K562 (cell line): ENCODE measurements at regions not wholly inside any gene's neighbourhood (a gene's known extent, or its start where the extent isn't known, plus 50 kb on each side); places are given as distances from the start of the nearest gene placed in this dataset.

ENCODE experiments used
- ATAC-seq: fragments of 200-7000 bp; cut with Tn5 transposase; 3 replicates; pipeline ENCODE4 v1.9.1; 2020; ENCODE audit warnings: moderate library complexity
- BruUV-seq: library from RNA; stranded (reverse); fragments of 400-500 nt; replicated peaks from 2 replicates; lab custom pipeline; 2021; lab: Mats Ljungman, UMichigan
- CTCF ChIA-PET: fragments of 300-600 bp; formaldehyde crosslinking; extraction: SDS; loops from one replicate; lab custom pipeline; 2021; ENCODE audit warnings: low intra/inter-chr PET ratio; lab: Yijun Ruan, JAX
- POLR2A ChIA-PET: fragments of 300-600, 350-650 bp; sonication (Branson Sonifier 250); formaldehyde crosslinking; extraction: SDS; loops from one replicate; lab custom pipeline; 2021; ENCODE audit warnings: antibody characterized with exemption, inconsistent platforms; lab: Yijun Ruan, JAX
- DNase-seq, 4 experiments: peaks; one replicate each; pipeline versions ENCODE4 v3.0.0 to v3.0.0-alpha.2; 2011 to 2018; ENCODE audit warnings: low spot score in 3 of 4, mixed read lengths in 3 of 4; ENCODE audit errors: extremely low read depth in 1 of 4
- FAIRE-seq: peaks from 2 replicates; lab custom pipeline; 2011; peaks lifted over from hg19 to GRCh38; lab: Jason Lieb, UNC
- H2AFZ ChIP-seq: 2 replicates; pipeline ENCODE4 v1.6.0; 2011; ENCODE audit warnings: low read depth, low read length, control low read depth, inconsistent platforms
- H3K27ac ChIP-seq: fragments of 200-600 bp; 3 replicates; pipeline ENCODE4 v1.8.0; 2011; ENCODE audit warnings: low read depth, mild to moderate bottlenecking, control low read depth, inconsistent platforms, low read length, moderate library complexity, mixed read lengths; ENCODE audit errors: extremely low read depth
- H3K27me3 ChIP-seq, 2 experiments: fragments of 300-600 bp in 1 of 2; 2 replicates in 1 of 2; 3 replicates in 1 of 2; pipeline versions ENCODE4 v1.6.0 to v1.8.0; 2011; ENCODE audit warnings: inconsistent platforms in 2 of 2, low read length in 2 of 2, mild to moderate bottlenecking in 1 of 2, mixed read lengths in 1 of 2, moderate library complexity in 1 of 2; ENCODE audit not compliant: control insufficient read depth in 2 of 2, insufficient read depth in 2 of 2
- H3K36me3 ChIP-seq: fragments of 300-600 bp; 3 replicates; pipeline ENCODE4 v1.8.0; 2011; ENCODE audit warnings: mild to moderate bottlenecking, low read length, inconsistent platforms; ENCODE audit not compliant: control insufficient read depth, insufficient read depth
- H3K4me1 ChIP-seq, 2 experiments: fragments of 200-600 bp in 1 of 2; replicated peaks in 1 of 2; 2 replicates in 1 of 2; 3 replicates in 1 of 2; pipeline versions ENCODE4 v1.5.1 to v1.8.0; 2011; ENCODE audit warnings: inconsistent platforms in 2 of 2, low read length in 2 of 2, mild to moderate bottlenecking in 1 of 2, mixed read lengths in 1 of 2, moderate library complexity in 1 of 2; ENCODE audit not compliant: control insufficient read depth in 2 of 2, insufficient read depth in 2 of 2
- H3K4me2 ChIP-seq: 2 replicates; pipeline ENCODE4 v1.6.1; 2011; ENCODE audit warnings: low read length, control low read depth, inconsistent platforms, mixed read lengths; ENCODE audit not compliant: insufficient read depth
- H3K4me3 ChIP-seq: fragments of 200-600 bp; sonication (generic), shearing (Covaris generic); 2 replicates; pipeline ENCODE4 v1.5.1; 2016; ENCODE audit warnings: control low read depth, inconsistent platforms
- H3K79me2 ChIP-seq: fragments of 200-600 bp; 3 replicates; pipeline ENCODE4 v1.8.0; 2011; ENCODE audit warnings: low read length, inconsistent platforms; ENCODE audit not compliant: control insufficient read depth, insufficient read depth
- H3K9ac ChIP-seq, 2 experiments: 2 replicates each; pipeline versions ENCODE4 v1.6.0 to v1.6.1; 2011; ENCODE audit warnings: low read depth in 2 of 2, low read length in 2 of 2, control low read depth in 1 of 2, inconsistent platforms in 1 of 2, mild to moderate bottlenecking in 1 of 2, mixed read lengths in 1 of 2; ENCODE audit not compliant: insufficient read depth in 1 of 2
- H3K9me1 ChIP-seq: one replicate; pipeline ENCODE4 v1.6.0; 2011; ENCODE audit warnings: inconsistent platforms, mild to moderate bottlenecking, low read length, moderate library complexity; ENCODE audit not compliant: control insufficient read depth, insufficient read depth
- H3K9me3 ChIP-seq: replicated peaks from 2 replicates; pipeline ENCODE4 v1.5.1; 2011; ENCODE audit warnings: low read depth, low read length, inconsistent platforms; ENCODE audit not compliant: control insufficient read depth, insufficient read depth
- H4K20me1 ChIP-seq: replicated peaks from 2 replicates; pipeline ENCODE4 v1.6.1; 2011; ENCODE audit warnings: low read length, inconsistent platforms, mixed read lengths; ENCODE audit not compliant: control insufficient read depth, insufficient read depth
- ARID1B ChIP-seq: fragments of 450-650 bp; IDR thresholded peaks from 2 replicates; pipeline ENCODE4 v1.6.1; 2016; ENCODE audit warnings: antibody characterized with exemption, mild to moderate bottlenecking, inconsistent platforms
- ARID2 ChIP-seq: fragments of 450-650 bp; IDR thresholded peaks from 2 replicates; pipeline ENCODE4 v1.6.1; 2017; ENCODE audit warnings: antibody characterized with exemption, mild to moderate bottlenecking
- CHAMP1 ChIP-seq: fragments of 450-650 bp; IDR thresholded peaks from 2 replicates; pipeline ENCODE4 v1.6.1; 2016; ENCODE audit warnings: mild to moderate bottlenecking
- CHD1 ChIP-seq: fragments of 200-600 bp; sonication (generic); IDR thresholded peaks from one replicate; pipeline ENCODE4 v1.6.1; 2012; ENCODE audit warnings: mild to moderate bottlenecking, moderate library complexity, low read length, inconsistent platforms
- EP300 ChIP-seq: IDR thresholded peaks from 2 replicates; pipeline ENCODE4 v1.6.1; 2012; ENCODE audit warnings: low read length, improper control_type of control experiment
- IFI16 ChIP-seq: fragments of 250-450 bp; sonication (Bioruptor Pico); IDR thresholded peaks from 2 replicates; pipeline ENCODE4 v2.1.2; 2022; ENCODE audit warnings: mild to moderate bottlenecking, inconsistent platforms
- MYC ChIP-seq, 2 experiments: fragments of 250-450 bp in 1 of 2; sonication (Bioruptor Pico) in 1 of 2; IDR thresholded peaks; 2 replicates each; pipeline versions ENCODE4 v1.5.1 to v1.6.1; 2012 to 2021; ENCODE audit warnings: low read depth in 2 of 2, borderline replicate concordance in 1 of 2, improper control_type of control experiment in 1 of 2, low read length in 1 of 2, mild to moderate bottlenecking in 1 of 2, moderate library complexity in 1 of 2
- POLR3G ChIP-seq: IDR thresholded peaks from 2 replicates; pipeline ENCODE4 v1.6.1; 2011; ENCODE audit not compliant: insufficient read length, insufficient replicate concordance; ENCODE audit errors: extremely low read depth
- RNF219 ChIP-seq: fragments of 250-450 bp; sonication (Bioruptor Pico); IDR thresholded peaks from 2 replicates; pipeline ENCODE4 v1.5.0; 2022; ENCODE audit warnings: mild to moderate bottlenecking
- TAF15 ChIP-seq: fragments of 200-400 bp; formaldehyde crosslinking; IDR thresholded peaks from 2 replicates; pipeline ENCODE4 v1.6.1; 2017; ENCODE audit warnings: mild to moderate bottlenecking, low read depth, low read length, moderate library complexity
- TEAD1 ChIP-seq, 2 experiments: fragments of 450-650 bp in 1 of 2; sonication (generic) in 1 of 2; formaldehyde crosslinking; IDR thresholded peaks; 2 replicates each; pipeline versions ENCODE4 v1.4.0 to v1.8.0; 2020 to 2022; ENCODE audit warnings: mild to moderate bottlenecking in 2 of 2, missing genetic modification reagents in 1 of 2
- XRCC4 ChIP-seq: IDR thresholded peaks from one replicate; pipeline ENCODE4 v1.6.1; 2011; ENCODE audit not compliant: insufficient read depth, insufficient read length; ENCODE audit errors: extremely low read depth
- ZSCAN32 ChIP-seq: fragments of 450-650 bp; formaldehyde crosslinking; IDR thresholded peaks from 2 replicates; pipeline ENCODE4 v1.4.0; 2020; ENCODE audit warnings: mild to moderate bottlenecking, moderate library complexity
- WGBS: fragments of 100-300 bp; shearing (Covaris generic); methylation state at CpG from one replicate; pipeline ENCODE4 v1.1.6; 2016; ENCODE audit warnings: low coverage, mixed read lengths; ENCODE audit not compliant: insufficient coverage; ENCODE audit errors: missing lambda C conversion rate; 5-methylcytosine and 5-hydroxymethylcytosine counted together
- in situ Hi-C: fragments of 300-500 bp; cut with MboI; formaldehyde crosslinking; loops from 4 replicates; pipeline ENCODE4 v1.15.0; 2018; ENCODE audit warnings: inconsistent platforms, mixed read lengths
- intact Hi-C: fragments of 100-400 bp; cut with micrococcal nuclease; formaldehyde crosslinking; loops from 2 replicates; pipeline ENCODE4 v1.14.2; 2022

GRCh38 chr13:80483157-80483556, 142.2 kb upstream of the SPRY2 start:
- no peak overlapping the region for H2AFZ ChIP-seq
- H3K9me1 ChIP-seq = no peaks in the 10 kb centered on the region
- H3K9ac ChIP-seq = no peak overlapping the region
- FAIRE-seq (no peak), DNase-seq (no peak), ATAC-seq (no peak)
- H3K79me2 ChIP-seq = no peaks in the 10 kb centered on the region
- POLR2A ChIA-PET = interaction anchor here (0.7 kb wide), 1 partner anchor 15 kb away, joined by 3 read pairs; no protein-coding TSS in a partner anchor
- H3K4me3 ChIP-seq = no peak overlapping the region
- 0% methylated on average over 1 of the region's 1 CpG for WGBS
- H3K36me3 ChIP-seq = no peaks in the 10 kb centered on the region
- H3K27me3 ChIP-seq = no peaks in the 10 kb centered on the region
- H3K4me1 ChIP-seq = no peaks in the 10 kb centered on the region
- H4K20me1 ChIP-seq = no peaks in the 10 kb centered on the region
- BruUV-seq = no TSS peak
- CTCF ChIA-PET = no interaction called here
- TF ChIP-seq ZSCAN32 (no peak), XRCC4 (no peak), ARID1B (no peak)
- TF ChIP-seq, all 486 proteins: peak for 0
- Histone ChIP-seq H3K9me3 (no peaks in the 10 kb centered on the region), H3K4me2 (no peak overlapping the region), H3K27ac (no peak overlapping the region)
- intact Hi-C loops (no loop called here), in situ Hi-C loops (no loop called here)

GRCh38 chr13:80481588-80481987, 140.7 kb upstream of the SPRY2 start:
- in situ Hi-C loops (no loop called here), intact Hi-C loops (no loop called here)
- H3K27me3 ChIP-seq = no peaks in the 10 kb centered on the region
- no peaks in the 10 kb centered on the region for H3K79me2 ChIP-seq
- ChIA-PET POLR2A (no interaction called here), CTCF (no interaction called here)
- no peak overlapping the region for H3K27ac ChIP-seq
- DNase-seq (no peak), FAIRE-seq (no peak), ATAC-seq (no peak)
- H3K4me3 ChIP-seq = no peak overlapping the region
- no peak overlapping the region for H3K9ac ChIP-seq
- no peaks in the 10 kb centered on the region for H3K4me1 ChIP-seq
- no peak overlapping the region for H2AFZ ChIP-seq
- H3K4me2 ChIP-seq = no peak overlapping the region
- no peaks in the 10 kb centered on the region for H3K9me3 ChIP-seq
- H3K36me3 ChIP-seq = no peaks in the 10 kb centered on the region
- H3K9me1 ChIP-seq = no peaks in the 10 kb centered on the region
- BruUV-seq = no TSS peak
- no peaks in the 10 kb centered on the region for H4K20me1 ChIP-seq
- TF ChIP-seq CHAMP1 = no peak
- no peak for TF ChIP-seq MYC (IDR thresholded peaks at IDR 0.05; ENCODE audit: low read depth, low read length)
- no peak for TF ChIP-seq MYC (CRISPR knock-in tag; IDR thresholded peaks at IDR 0.05; ENCODE audit: borderline replicate concordance, low read depth)
- TF ChIP-seq POLR3G = no peak
- no peak for TF ChIP-seq ARID2
- TF ChIP-seq RNF219 (CRISPR knock-in tag) = no peak
- TF ChIP-seq EP300 = no peak
- no peak for TF ChIP-seq TAF15
- TF ChIP-seq IFI16 (CRISPR knock-in tag) = no peak
- TF ChIP-seq CHD1 = no peak
- no peak for TF ChIP-seq TEAD1 (CRISPR knock-in tag; IDR thresholded peaks at IDR 0.05)
